SU-DHL-6 (cell line): ENCODE measurements at regions not wholly inside any gene's neighbourhood (a gene's known extent, or its start where the extent isn't known, plus 50 kb on each side); places are given as distances from the start of the nearest gene placed in this dataset.

Experiments used
- CTCF ChIP-seq: fragments of 200-600 bp; sonication (generic); IDR thresholded peaks from one replicate; pipeline ENCODE4 v1.5.1; 2017; ENCODE audit warnings: antibody characterized with exemption, mild to moderate bottlenecking, low read length, moderate library complexity; ENCODE audit not compliant: insufficient read depth, poor library complexity, severe bottlenecking
- EZH2phosphoT487 ChIP-seq: fragments of 200-600 bp; sonication (generic), shearing (Covaris generic); conservative IDR thresholded peaks from 2 replicates; pipeline ENCODE4 v1.6.1; 2018; ENCODE audit warnings: mild to moderate bottlenecking, antibody characterized with exemption, low read length, moderate library complexity, mixed read lengths

GRCh38 chr9:663541-663940 is 178.0 kb upstream of the DMRT1 start:
- no peak for TF ChIP-seq CTCF
- no peak for TF ChIP-seq EZH2phosphoT487
